OCI-LY1 (cell line): ENCODE measurements at regions not wholly inside any gene's neighbourhood (a gene's known extent, or its start where the extent isn't known, plus 50 kb on each side); places are given as distances from the start of the nearest gene placed in this dataset.

ENCODE experiments used
- H2AFZ ChIP-seq: fragments of 200-600 bp; sonication (generic), shearing (Covaris generic); 2 replicates; pipeline ENCODE4 v1.6.0; 2014; ENCODE audit warnings: antibody characterized with exemption, mild to moderate bottlenecking, low read length
- H3F3A ChIP-seq: fragments of 200-600 bp; sonication (generic), shearing (Covaris generic); 2 replicates; pipeline ENCODE4 v1.6.0; 2014; ENCODE audit warnings: mild to moderate bottlenecking, antibody characterized with exemption, low read length, moderate library complexity; ENCODE audit not compliant: insufficient read depth
- H3K27ac ChIP-seq: fragments of 200-600 bp; sonication (generic); 2 replicates; pipeline ENCODE4 v1.5.1; 2014; ENCODE audit warnings: low read length, mixed run types, mild to moderate bottlenecking, low read depth; ENCODE audit not compliant: poor library complexity, severe bottlenecking
- H3K27me3 ChIP-seq: fragments of 200-600 bp; sonication (generic); 2 replicates; pipeline ENCODE4 v1.6.0; 2014; ENCODE audit warnings: antibody characterized with exemption, mild to moderate bottlenecking, low read length, moderate library complexity; ENCODE audit not compliant: insufficient read depth
- H3K36me3 ChIP-seq: fragments of 200-600 bp; sonication (generic); 2 replicates; pipeline ENCODE4 v1.6.1; 2014; ENCODE audit warnings: mild to moderate bottlenecking, antibody characterized with exemption, low read length, moderate library complexity, mixed read lengths; ENCODE audit not compliant: insufficient read depth
- H3K4me1 ChIP-seq: fragments of 200-600 bp; sonication (generic); 2 replicates; pipeline ENCODE4 v1.5.1; 2014; ENCODE audit warnings: mild to moderate bottlenecking, low read length, moderate library complexity; ENCODE audit not compliant: insufficient read depth, severe bottlenecking
- H3K4me2 ChIP-seq: fragments of 200-600 bp; sonication (generic), shearing (Covaris generic); 2 replicates; pipeline ENCODE4 v1.6.1; 2014; ENCODE audit warnings: low read length
- H3K4me3 ChIP-seq: fragments of 200-600 bp; sonication (generic); 2 replicates; pipeline ENCODE4 v1.5.1; 2014; ENCODE audit warnings: low read length, low read depth, mild to moderate bottlenecking, mixed read lengths; ENCODE audit not compliant: poor library complexity, severe bottlenecking
- H3K79me2 ChIP-seq: fragments of 200-600 bp; shearing (Covaris generic); 2 replicates; pipeline ENCODE4 v1.6.1; 2016; ENCODE audit warnings: mixed run types, low read length, mixed read lengths; ENCODE audit not compliant: insufficient read depth
- H3K9ac ChIP-seq: fragments of 200-600 bp; sonication (generic), shearing (Covaris generic); 2 replicates; pipeline ENCODE4 v1.6.1; 2014; ENCODE audit warnings: mild to moderate bottlenecking, low read length, mixed read lengths
- H3K9me2 ChIP-seq: fragments of 200-600 bp; sonication (generic), shearing (Covaris generic); 2 replicates; pipeline ENCODE4 v1.6.1; 2014; ENCODE audit warnings: low read depth, mild to moderate bottlenecking, low read length, mixed read lengths
- H3K9me3 ChIP-seq: fragments of 200-600 bp; shearing (Covaris generic); 2 replicates; pipeline ENCODE4 v1.6.1; 2014; ENCODE audit warnings: low read length, mixed read lengths
- H4K20me1 ChIP-seq: fragments of 200-600 bp; sonication (generic), shearing (Covaris generic); 2 replicates; pipeline ENCODE4 v1.6.0; 2016; ENCODE audit warnings: mild to moderate bottlenecking, low read length; ENCODE audit not compliant: insufficient read depth
- EZH2 ChIP-seq: fragments of 200-600 bp; sonication (generic), shearing (Covaris generic); IDR thresholded peaks from 2 replicates; pipeline ENCODE4 v1.8.0; 2017; ENCODE audit warnings: borderline replicate concordance, mixed run types, mild to moderate bottlenecking, antibody characterized with exemption, low read length, moderate library complexity, mixed read lengths
- TF ChIP-seq, protein P1 (sequence below): fragments of 200-600 bp; sonication (generic), shearing (Covaris generic); IDR thresholded peaks from 2 replicates; pipeline ENCODE4 v1.5.1; 2017; ENCODE audit warnings: mild to moderate bottlenecking, antibody characterized with exemption, low read length, moderate library complexity, mixed read lengths

DNA sequence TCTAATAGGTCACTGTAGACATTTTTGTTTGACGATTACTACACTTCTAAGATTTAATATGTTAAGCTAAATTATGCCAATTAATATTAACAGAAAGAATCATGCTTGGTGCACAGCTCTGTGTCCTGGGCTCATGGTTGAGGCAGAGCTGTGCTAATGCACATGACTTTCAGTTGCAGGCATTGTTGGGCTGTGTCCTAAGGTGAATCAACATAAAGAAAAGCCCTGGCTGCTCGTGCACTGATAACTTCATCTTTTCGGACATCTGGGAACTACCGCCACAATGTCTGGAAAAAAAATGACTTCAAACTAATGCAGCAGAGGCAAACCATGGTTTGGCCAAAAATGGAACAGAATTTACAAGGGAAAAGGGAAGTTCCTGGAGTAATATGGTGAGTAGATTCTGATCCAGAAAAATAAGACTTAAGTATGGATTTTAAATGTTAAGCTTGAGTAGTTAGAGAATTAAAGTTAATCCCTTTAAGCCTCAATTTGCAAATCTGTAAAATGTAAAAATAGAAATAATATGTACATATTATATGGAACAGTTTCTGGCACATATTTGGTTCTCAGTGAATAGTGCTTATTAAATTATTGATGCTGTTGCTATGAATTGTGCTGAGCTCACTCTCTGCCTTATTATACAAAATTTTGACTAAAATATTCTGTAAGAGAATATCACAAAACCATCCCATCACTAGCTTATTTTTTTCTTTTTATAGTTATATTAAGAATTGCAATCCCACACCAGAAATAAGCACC is 186.1 kb downstream of the BRINP2 start:
- Histone ChIP-seq H3K4me1 (no peaks in the 10 kb centered on the region), H3K36me3 (no peaks in the 10 kb centered on the region), H3K27ac (no peak overlapping the region), H4K20me1 (no peaks in the 10 kb centered on the region), H3K79me2 (no peaks in the 10 kb centered on the region), H3K4me2 (no peak overlapping the region), H2AFZ (no peak overlapping the region), H3F3A (no peaks in the 10 kb centered on the region), H3K9me2 (no peaks in the 10 kb centered on the region), H3K4me3 (no peak overlapping the region), H3K9me3 (no peaks in the 10 kb centered on the region), H3K27me3 (no peaks in the 10 kb centered on the region), H3K9ac (no peak overlapping the region)
- no peak for TF ChIP-seq EZH2
- TF ChIP-seq, protein P1, sequence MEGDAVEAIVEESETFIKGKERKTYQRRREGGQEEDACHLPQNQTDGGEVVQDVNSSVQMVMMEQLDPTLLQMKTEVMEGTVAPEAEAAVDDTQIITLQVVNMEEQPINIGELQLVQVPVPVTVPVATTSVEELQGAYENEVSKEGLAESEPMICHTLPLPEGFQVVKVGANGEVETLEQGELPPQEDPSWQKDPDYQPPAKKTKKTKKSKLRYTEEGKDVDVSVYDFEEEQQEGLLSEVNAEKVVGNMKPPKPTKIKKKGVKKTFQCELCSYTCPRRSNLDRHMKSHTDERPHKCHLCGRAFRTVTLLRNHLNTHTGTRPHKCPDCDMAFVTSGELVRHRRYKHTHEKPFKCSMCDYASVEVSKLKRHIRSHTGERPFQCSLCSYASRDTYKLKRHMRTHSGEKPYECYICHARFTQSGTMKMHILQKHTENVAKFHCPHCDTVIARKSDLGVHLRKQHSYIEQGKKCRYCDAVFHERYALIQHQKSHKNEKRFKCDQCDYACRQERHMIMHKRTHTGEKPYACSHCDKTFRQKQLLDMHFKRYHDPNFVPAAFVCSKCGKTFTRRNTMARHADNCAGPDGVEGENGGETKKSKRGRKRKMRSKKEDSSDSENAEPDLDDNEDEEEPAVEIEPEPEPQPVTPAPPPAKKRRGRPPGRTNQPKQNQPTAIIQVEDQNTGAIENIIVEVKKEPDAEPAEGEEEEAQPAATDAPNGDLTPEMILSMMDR: no peak

DNA sequence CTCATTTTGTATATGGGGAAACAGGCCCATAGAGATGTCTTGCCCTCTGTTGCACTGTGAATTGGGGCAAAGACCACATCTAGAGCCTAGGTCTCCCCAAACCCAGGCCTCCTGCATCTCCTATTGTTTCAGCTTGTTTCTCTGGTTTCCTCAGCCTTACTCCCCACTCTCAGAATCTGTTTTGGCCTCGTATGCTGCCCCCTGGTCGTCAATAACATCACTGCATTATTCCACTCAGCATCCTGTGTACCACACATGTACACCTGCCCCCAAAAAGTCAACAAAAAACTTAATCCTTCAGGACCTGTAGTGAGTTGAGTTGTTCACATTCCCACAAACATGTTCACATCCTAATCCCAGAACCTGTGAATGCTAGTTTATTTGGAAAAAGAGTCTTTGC is 184.8 kb downstream of the BRINP2 start:
- no peaks in the 10 kb centered on the region for H3K36me3 ChIP-seq
- no peaks in the 10 kb centered on the region for H3K9me3 ChIP-seq
- H3F3A ChIP-seq: no peaks in the 10 kb centered on the region
- H3K4me2 ChIP-seq: no peak overlapping the region
- no peaks in the 10 kb centered on the region for H3K79me2 ChIP-seq
- no peaks in the 10 kb centered on the region for H3K9me2 ChIP-seq
- no peak overlapping the region for H2AFZ ChIP-seq
- H3K27ac ChIP-seq: no peak overlapping the region
- TF ChIP-seq, protein P1: peak; percentile 59
- no peak for TF ChIP-seq EZH2
- H3K9ac ChIP-seq: no peak overlapping the region
- no peaks in the 10 kb centered on the region for H3K27me3 ChIP-seq
- H4K20me1 ChIP-seq: no peaks in the 10 kb centered on the region
- H3K4me3 ChIP-seq: no peak overlapping the region
- no peaks in the 10 kb centered on the region for H3K4me1 ChIP-seq

DNA sequence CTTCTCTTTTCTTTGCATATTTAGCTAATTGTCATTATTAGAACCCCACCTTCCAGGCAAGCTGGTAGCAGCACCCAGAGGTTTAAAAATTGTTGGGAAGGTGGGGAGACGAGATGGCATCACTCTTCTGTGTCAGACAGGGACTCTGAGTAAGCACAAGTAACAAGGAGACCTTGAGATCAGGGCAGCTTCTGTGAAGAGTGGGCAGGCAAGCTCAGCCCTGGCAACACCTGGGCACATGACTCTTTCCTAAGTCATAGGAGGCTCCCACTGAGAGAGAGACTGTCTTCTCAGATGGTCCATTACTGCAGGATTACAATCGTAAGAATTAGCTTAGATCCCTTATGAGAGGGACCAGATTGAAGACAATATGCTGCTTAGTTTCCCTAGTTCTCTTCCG is 183.5 kb downstream of the BRINP2 start:
- Histone ChIP-seq H3K9me2 (no peaks in the 10 kb centered on the region), H4K20me1 (no peaks in the 10 kb centered on the region), H3K9me3 (no peaks in the 10 kb centered on the region), H3F3A (no peaks in the 10 kb centered on the region), H3K36me3 (no peaks in the 10 kb centered on the region), H3K4me3 (no peak overlapping the region), H3K4me1 (no peaks in the 10 kb centered on the region), H3K27me3 (no peaks in the 10 kb centered on the region), H2AFZ (no peak overlapping the region), H3K79me2 (no peaks in the 10 kb centered on the region), H3K4me2 (no peak overlapping the region), H3K27ac (no peak overlapping the region), H3K9ac (no peak overlapping the region)
- TF ChIP-seq EZH2: no peak
- TF ChIP-seq, protein P1: no peak
